HCT116 (cell line): ENCODE measurements at regions not wholly inside any gene's neighbourhood (a gene's known extent, or its start where the extent isn't known, plus 50 kb on each side); places are given as distances from the start of the nearest gene placed in this dataset.

ENCODE experiments used
- ATAC-seq: fragments of 200-7000 bp; cut with Tn5 transposase; 2 replicates; pipeline ENCODE4 v1.9.1; 2020; ENCODE audit warnings: mild to moderate bottlenecking, moderate library complexity
- BruUV-seq: library from RNA; stranded (reverse); fragments of 400-500 nt; replicated peaks from 2 replicates; lab custom pipeline; 2021; lab: Mats Ljungman, UMichigan
- CTCF ChIA-PET: fragments of 300-600 bp; sonication (Branson Sonifier 250); formaldehyde crosslinking; loops from one replicate; lab custom pipeline; 2021; ENCODE audit warnings: antibody characterized with exemption; lab: Charles Lee
- POLR2A ChIA-PET: fragments of 300-600, 350-600 bp; sonication (Branson Sonifier 250); formaldehyde crosslinking; loops from one replicate; lab custom pipeline; 2021; ENCODE audit warnings: antibody characterized with exemption; lab: Charles Lee
- RAD21 ChIA-PET, 2 experiments: fragments of 300-600 bp; sonication (Branson Sonifier 250); formaldehyde crosslinking; loops; one replicate each; lab custom pipeline; 2023; ENCODE audit warnings: low total read pairs in 2 of 2; ENCODE audit not compliant: uncharacterized antibody in 2 of 2, unreplicated experiment in 2 of 2, low non-redundant PET in 1 of 2; lab: Charles Lee
- DNase-seq: peaks from one replicate; pipeline ENCODE4 v3.0.0-alpha.2; 2010; ENCODE audit warnings: low read depth, low spot score
- H2AFZ ChIP-seq: fragments of 200-600 bp; shearing (Covaris generic), sonication (generic); 2 replicates; pipeline ENCODE4 v1.6.1; 2017; ENCODE audit warnings: low read depth, mixed run types, mixed read lengths, antibody characterized with exemption, low read length; ENCODE audit not compliant: poor library complexity, severe bottlenecking
- H3K27ac ChIP-seq: 2 replicates; pipeline ENCODE4 v1.5.1; 2012; ENCODE audit warnings: low read depth, low read length
- H3K27me3 ChIP-seq: fragments of 200-600 bp; sonication (generic); 2 replicates; pipeline ENCODE4 v1.6.1; 2016; ENCODE audit warnings: mixed run types, low read length, mixed read lengths; ENCODE audit not compliant: insufficient read depth
- H3K36me3 ChIP-seq, 2 experiments: fragments of 200-500 bp in 1 of 2; fragments of 200-600 bp in 1 of 2; sonication (Bioruptor generic) in 1 of 2; sonication (generic) in 1 of 2; 2 replicates each; pipeline versions ENCODE4 v1.5.1 to v1.6.1; 2014 to 2016; ENCODE audit warnings: low read length in 2 of 2, inconsistent platforms in 1 of 2, mixed read lengths in 1 of 2, mixed run types in 1 of 2; ENCODE audit not compliant: insufficient read depth in 2 of 2, control insufficient read depth in 1 of 2
- H3K4me1 ChIP-seq, 2 experiments: fragments of 200-600 bp in 1 of 2; sonication (generic) in 1 of 2; 2 replicates each; pipeline versions ENCODE4 v1.5.1 to v1.6.1; 2012 to 2017; ENCODE audit warnings: low read length in 2 of 2, inconsistent platforms in 1 of 2, mild to moderate bottlenecking in 1 of 2, mixed read lengths in 1 of 2, mixed run types in 1 of 2, moderate library complexity in 1 of 2; ENCODE audit not compliant: insufficient read depth in 2 of 2, control insufficient read depth in 1 of 2
- H3K4me2 ChIP-seq: fragments of 200-600 bp; sonication (generic); 2 replicates; pipeline ENCODE4 v1.6.1; 2017; ENCODE audit warnings: mixed run types, low read length, mixed read lengths
- H3K4me3 ChIP-seq, 2 experiments: fragments of 200-600 bp in 1 of 2; sonication (generic) in 1 of 2; replicated peaks in 1 of 2; 2 replicates each; pipeline ENCODE4 v1.5.1; 2011 to 2016; ENCODE audit warnings: low read length in 2 of 2, control low read depth in 1 of 2, low read depth in 1 of 2, mild to moderate bottlenecking in 1 of 2, mixed read lengths in 1 of 2, mixed run types in 1 of 2
- H3K79me2 ChIP-seq: fragments of 200-600 bp; sonication (generic); 2 replicates; pipeline ENCODE4 v1.6.1; 2017; ENCODE audit warnings: mild to moderate bottlenecking, mixed run types, low read length, moderate library complexity, mixed read lengths; ENCODE audit not compliant: insufficient read depth
- H3K9ac ChIP-seq: fragments of 200-600 bp; sonication (generic); 2 replicates; pipeline ENCODE4 v1.6.1; 2016; ENCODE audit warnings: low read length, mixed read lengths
- H3K9me2 ChIP-seq: fragments of 200-600 bp; sonication (generic), shearing (Covaris generic); 2 replicates; pipeline ENCODE4 v1.6.1; 2017; ENCODE audit warnings: mixed run types, mild to moderate bottlenecking, moderate library complexity; ENCODE audit not compliant: insufficient read depth
- H3K9me3 ChIP-seq, 2 experiments: fragments of 200-500 bp in 1 of 2; fragments of 200-600 bp in 1 of 2; sonication (Bioruptor generic) in 1 of 2; sonication (generic) in 1 of 2; 2 replicates each; pipeline ENCODE4 v1.6.1; 2014 to 2017; ENCODE audit warnings: low read length in 2 of 2, mixed read lengths in 2 of 2, inconsistent platforms in 1 of 2, low read depth in 1 of 2, mild to moderate bottlenecking in 1 of 2, mixed run types in 1 of 2, moderate library complexity in 1 of 2; ENCODE audit not compliant: control insufficient read depth in 1 of 2, insufficient read depth in 1 of 2
- H4K20me1 ChIP-seq: fragments of 200-600 bp; sonication (generic), shearing (Covaris generic); 2 replicates; pipeline ENCODE4 v1.6.1; 2017; ENCODE audit warnings: mixed run types, mild to moderate bottlenecking, moderate library complexity; ENCODE audit not compliant: insufficient read depth
- CBX3 ChIP-seq: IDR thresholded peaks from 2 replicates; pipeline ENCODE4 v1.6.1; 2012; ENCODE audit warnings: low read depth
- EGR1 ChIP-seq: IDR thresholded peaks from 2 replicates; pipeline ENCODE4 v1.6.1; 2012; ENCODE audit warnings: low read depth
- ELF1 ChIP-seq: IDR thresholded peaks from 2 replicates; pipeline ENCODE4 v1.6.1; 2012; ENCODE audit warnings: low read depth, borderline replicate concordance
- EZH2phosphoT487 ChIP-seq: fragments of 200-600 bp; IDR thresholded peaks from 2 replicates; pipeline ENCODE4 v1.6.1; 2018; ENCODE audit warnings: antibody characterized with exemption, borderline replicate concordance
- JUND ChIP-seq: IDR thresholded peaks from 2 replicates; pipeline ENCODE4 v1.6.1; 2012
- POLR2AphosphoS5 ChIP-seq: IDR thresholded peaks from 2 replicates; pipeline ENCODE4 v1.6.1; 2011; ENCODE audit warnings: mild to moderate bottlenecking, low read depth, low read length, moderate library complexity
- RAD21 ChIP-seq: IDR thresholded peaks from 2 replicates; pipeline ENCODE4 v1.6.1; 2012; ENCODE audit warnings: low read depth, mild to moderate bottlenecking
- YY1 ChIP-seq: IDR thresholded peaks from 2 replicates; pipeline ENCODE4 v1.6.1; 2011; ENCODE audit warnings: low read length, low read depth, moderate library complexity, mild to moderate bottlenecking; ENCODE audit not compliant: insufficient replicate concordance; ENCODE audit errors: extremely low read depth
- intact Hi-C: fragments of 100-400 bp; cut with micrococcal nuclease; formaldehyde crosslinking; loops from 2 replicates; pipeline ENCODE4 v1.10.0; 2022
- TF ChIP-seq, protein P1 (sequence below): IDR thresholded peaks from 2 replicates; pipeline ENCODE4 v1.6.1; 2012
- TF ChIP-seq, protein P2 (sequence below): IDR thresholded peaks from 2 replicates; pipeline ENCODE4 v1.6.1; 2012; ENCODE audit warnings: low read depth

DNA sequence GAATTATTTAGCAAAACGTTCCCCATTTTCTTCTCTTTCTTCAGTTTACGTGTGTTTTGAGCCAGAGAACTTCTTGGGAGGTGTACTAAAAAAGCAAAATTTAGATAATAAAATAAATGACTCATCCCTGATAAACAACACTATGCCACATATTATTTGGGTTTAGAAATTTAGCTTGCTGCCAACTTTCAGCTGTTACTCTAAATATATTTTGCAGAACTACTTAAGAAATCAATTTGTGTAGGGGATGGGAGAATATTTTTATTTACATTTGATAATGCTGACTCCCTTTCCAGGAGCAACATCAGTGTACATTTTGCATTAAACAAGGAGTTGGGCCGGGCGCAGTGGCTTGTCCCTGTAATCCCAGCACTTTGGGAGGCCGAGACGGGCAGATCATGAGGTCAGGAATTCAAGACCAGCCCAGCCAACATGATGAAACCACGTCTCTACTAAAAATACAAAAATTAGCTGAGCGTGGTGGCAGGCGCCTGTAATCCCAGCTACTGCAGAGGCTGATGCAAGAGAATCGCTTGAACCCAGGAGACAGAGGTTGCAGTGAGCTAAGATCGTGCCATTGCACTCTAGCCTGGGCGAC, 151.4 kb upstream of the ZRANB2 start:
- POLR2A ChIA-PET, result no interaction called here
- no TSS peak for BruUV-seq
- Histone ChIP-seq H3K79me2 (no peaks in the 10 kb centered on the region), H3K27ac (no peak overlapping the region), H4K20me1 (no peaks in the 10 kb centered on the region)
- ATAC-seq, result no peak
- intact Hi-C loops, result no loop called here
- CTCF ChIA-PET, result no interaction called here
- TF ChIP-seq RAD21 (no peak), ELF1 (no peak), JUND (no peak), EGR1 (no peak), POLR2AphosphoS5 (no peak), YY1 (no peak), EZH2phosphoT487 (no peak), CBX3 (no peak)
- TF ChIP-seq, protein P1, sequence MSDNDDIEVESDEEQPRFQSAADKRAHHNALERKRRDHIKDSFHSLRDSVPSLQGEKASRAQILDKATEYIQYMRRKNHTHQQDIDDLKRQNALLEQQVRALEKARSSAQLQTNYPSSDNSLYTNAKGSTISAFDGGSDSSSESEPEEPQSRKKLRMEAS, result no peak
- TF ChIP-seq, protein P2, sequence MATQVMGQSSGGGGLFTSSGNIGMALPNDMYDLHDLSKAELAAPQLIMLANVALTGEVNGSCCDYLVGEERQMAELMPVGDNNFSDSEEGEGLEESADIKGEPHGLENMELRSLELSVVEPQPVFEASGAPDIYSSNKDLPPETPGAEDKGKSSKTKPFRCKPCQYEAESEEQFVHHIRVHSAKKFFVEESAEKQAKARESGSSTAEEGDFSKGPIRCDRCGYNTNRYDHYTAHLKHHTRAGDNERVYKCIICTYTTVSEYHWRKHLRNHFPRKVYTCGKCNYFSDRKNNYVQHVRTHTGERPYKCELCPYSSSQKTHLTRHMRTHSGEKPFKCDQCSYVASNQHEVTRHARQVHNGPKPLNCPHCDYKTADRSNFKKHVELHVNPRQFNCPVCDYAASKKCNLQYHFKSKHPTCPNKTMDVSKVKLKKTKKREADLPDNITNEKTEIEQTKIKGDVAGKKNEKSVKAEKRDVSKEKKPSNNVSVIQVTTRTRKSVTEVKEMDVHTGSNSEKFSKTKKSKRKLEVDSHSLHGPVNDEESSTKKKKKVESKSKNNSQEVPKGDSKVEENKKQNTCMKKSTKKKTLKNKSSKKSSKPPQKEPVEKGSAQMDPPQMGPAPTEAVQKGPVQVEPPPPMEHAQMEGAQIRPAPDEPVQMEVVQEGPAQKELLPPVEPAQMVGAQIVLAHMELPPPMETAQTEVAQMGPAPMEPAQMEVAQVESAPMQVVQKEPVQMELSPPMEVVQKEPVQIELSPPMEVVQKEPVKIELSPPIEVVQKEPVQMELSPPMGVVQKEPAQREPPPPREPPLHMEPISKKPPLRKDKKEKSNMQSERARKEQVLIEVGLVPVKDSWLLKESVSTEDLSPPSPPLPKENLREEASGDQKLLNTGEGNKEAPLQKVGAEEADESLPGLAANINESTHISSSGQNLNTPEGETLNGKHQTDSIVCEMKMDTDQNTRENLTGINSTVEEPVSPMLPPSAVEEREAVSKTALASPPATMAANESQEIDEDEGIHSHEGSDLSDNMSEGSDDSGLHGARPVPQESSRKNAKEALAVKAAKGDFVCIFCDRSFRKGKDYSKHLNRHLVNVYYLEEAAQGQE, result no peak
- TF ChIP-seq, all 23 proteins: peak for 0
- DNase-seq, result no peak
- Histone ChIP-seq H3K27me3 (no peaks in the 10 kb centered on the region), H3K4me3 (no peak overlapping the region), H3K9me3 (no peaks in the 10 kb centered on the region), H3K9me2 (no peaks in the 10 kb centered on the region), H3K36me3 (no peaks in the 10 kb centered on the region), H3K4me2 (no peak overlapping the region), H3K9ac (no peak overlapping the region), H2AFZ (no peak overlapping the region), H3K4me1 (no peaks in the 10 kb centered on the region)
- RAD21 ChIA-PET, result no interaction called here
